CD14-positive monocyte (primary cell): ENCODE measurements at regions not wholly inside any gene's neighbourhood (a gene's known extent, or its start where the extent isn't known, plus 50 kb on each side); places are given as distances from the start of the nearest gene placed in this dataset.

ENCODE experiments used
- DNase-seq, 3 donors: peaks; one replicate each; pipeline ENCODE4 v3.0.0-alpha.2; 2011 to 2022
- H2AFZ ChIP-seq: 2 replicates; pipeline ENCODE4 v1.6.0; 2012; ENCODE audit warnings: mild to moderate bottlenecking, low read depth, low read length, inconsistent platforms; ENCODE audit not compliant: insufficient read depth, poor library complexity, severe bottlenecking
- H3K27ac ChIP-seq, 2 donors: 1 replicate in 1 of 2; 2 replicates in 1 of 2; pipeline ENCODE4 v1.5.1; 2012 to 2013; ENCODE audit warnings: low read length in 2 of 2, control low read depth in 1 of 2, inconsistent platforms in 1 of 2, low read depth in 1 of 2, mild to moderate bottlenecking in 1 of 2
- H3K27me3 ChIP-seq, 2 donors: one replicate each; pipeline versions ENCODE4 v1.6.0 to v1.6.1; 2011 to 2013; ENCODE audit warnings: low read length in 2 of 2; ENCODE audit not compliant: control insufficient read depth in 2 of 2, insufficient read depth in 2 of 2
- H3K36me3 ChIP-seq, 2 donors: replicated peaks in 1 of 2; 1 replicate in 1 of 2; 2 replicates in 1 of 2; pipeline versions ENCODE4 v1.5.1 to v1.6.1; 2012 to 2013; ENCODE audit warnings: low read length in 2 of 2, control low read depth in 1 of 2, inconsistent platforms in 1 of 2, mild to moderate bottlenecking in 1 of 2; ENCODE audit not compliant: insufficient read depth in 2 of 2, control insufficient read depth in 1 of 2
- H3K4me1 ChIP-seq, 2 donors: 1 replicate in 1 of 2; 2 replicates in 1 of 2; pipeline versions ENCODE4 v1.5.1 to v1.6.1; 2012 to 2013; ENCODE audit warnings: low read length in 2 of 2, control low read depth in 1 of 2, inconsistent platforms in 1 of 2, mild to moderate bottlenecking in 1 of 2, moderate library complexity in 1 of 2; ENCODE audit not compliant: insufficient read depth in 2 of 2, control insufficient read depth in 1 of 2
- H3K4me2 ChIP-seq: replicated peaks from 2 replicates; pipeline ENCODE3; 2012; ENCODE audit warnings: low read length, moderate library complexity, mild to moderate bottlenecking; ENCODE audit not compliant: poor library complexity, severe bottlenecking; ENCODE audit errors: extremely low read depth
- H3K4me3 ChIP-seq, 3 experiments: fragments of 200-600 bp in 1 of 3; sonication (generic) in 1 of 3; replicated peaks in 1 of 3; 1 replicate in 2 of 3; 2 replicates in 1 of 3; pipeline ENCODE4 v1.5.1; 2011 to 2013; ENCODE audit warnings: low read length in 3 of 3, mild to moderate bottlenecking in 3 of 3, control low read depth in 2 of 3, low read depth in 2 of 3, inconsistent platforms in 1 of 3, moderate library complexity in 1 of 3
- H3K79me2 ChIP-seq: 2 replicates; pipeline ENCODE4 v1.6.0; 2012; ENCODE audit warnings: mild to moderate bottlenecking, control low read depth, inconsistent platforms, low read length, moderate library complexity; ENCODE audit not compliant: insufficient read depth
- H3K9ac ChIP-seq: 2 replicates; pipeline ENCODE4 v1.6.0; 2017; ENCODE audit warnings: low read length, mild to moderate bottlenecking; ENCODE audit not compliant: insufficient read depth, poor library complexity, severe bottlenecking
- H3K9me3 ChIP-seq, 2 donors: replicated peaks in 1 of 2; 1 replicate in 1 of 2; 2 replicates in 1 of 2; pipeline versions ENCODE4 v1.5.1 to v1.6.1; 2012 to 2013; ENCODE audit warnings: low read length in 2 of 2, control low read depth in 1 of 2; ENCODE audit not compliant: control insufficient read depth in 1 of 2, insufficient read depth in 1 of 2
- H4K20me1 ChIP-seq: 2 replicates; pipeline ENCODE4 v1.6.0; 2012; ENCODE audit warnings: mild to moderate bottlenecking, low read length, control low read depth, moderate library complexity; ENCODE audit not compliant: insufficient read depth
- H3K27ac Mint-ChIP-seq, 7 donors: one replicate each; pipeline ENCODE4 v1.8.0; 2020; ENCODE audit warnings: mild to moderate bottlenecking in 7 of 7, mixed read lengths in 7 of 7, moderate library complexity in 6 of 7, inconsistent platforms in 2 of 7
- H3K27me3 Mint-ChIP-seq, 3 donors: one replicate each; pipeline ENCODE4 v1.8.0; 2021 to 2022; ENCODE audit warnings: low read depth in 3 of 3, mild to moderate bottlenecking in 3 of 3, mixed read lengths in 3 of 3, moderate library complexity in 3 of 3, inconsistent platforms in 1 of 3
- H3K36me3 Mint-ChIP-seq, 2 donors: one replicate each; pipeline ENCODE4 v1.8.0; 2020; ENCODE audit warnings: mixed read lengths in 2 of 2, inconsistent platforms in 1 of 2, mild to moderate bottlenecking in 1 of 2
- H3K4me1 Mint-ChIP-seq: one replicate; pipeline ENCODE4 v1.8.0; 2020; ENCODE audit warnings: mild to moderate bottlenecking, mixed read lengths
- H3K4me3 Mint-ChIP-seq, 2 donors: one replicate each; pipeline ENCODE4 v1.8.0; 2020; ENCODE audit warnings: mild to moderate bottlenecking in 2 of 2, mixed read lengths in 2 of 2, moderate library complexity in 1 of 2
- H3K9me3 Mint-ChIP-seq, 7 donors: one replicate each; pipeline ENCODE4 v1.8.0; 2020 to 2022; ENCODE audit warnings: mixed read lengths in 7 of 7, mild to moderate bottlenecking in 6 of 7, moderate library complexity in 6 of 7, inconsistent platforms in 2 of 7
- CTCF ChIP-seq: fragments of 200-600 bp; IDR thresholded peaks from one replicate; pipeline ENCODE4 v1.8.0; 2022; ENCODE audit warnings: antibody characterized with exemption, mild to moderate bottlenecking
- WGBS: methylation state at CpG from one replicate; pipeline ENCODE4 v1.1.5; 2013; ENCODE audit warnings: missing lambda C conversion rate; ENCODE audit not compliant: insufficient coverage; 5-methylcytosine and 5-hydroxymethylcytosine counted together
- intact Hi-C, 2 donors: fragments of 100-400 bp; cut with micrococcal nuclease; formaldehyde crosslinking; loops; one replicate each; pipeline versions ENCODE4 v1.15.0 to v1.15.1; 2023

GRCh38 chr4:155616117-155616516, 50.5 kb upstream of the GUCY1A1 start:
- WGBS, result no CpG with 5 or more reads among the region's 1 CpG
- Histone ChIP-seq H3K4me3 (no peak overlapping the region), H3K9me3 (no peaks in the 10 kb centered on the region), H3K27ac (no peak overlapping the region), H2AFZ (no peak overlapping the region), H3K36me3 (no peaks in the 10 kb centered on the region), H3K9ac (no peak overlapping the region), H4K20me1 (no peaks in the 10 kb centered on the region), H3K4me1 (peaks cover 6 to 10% of the 10 kb centered on the region in 2 donors), H3K79me2 (no peaks in the 10 kb centered on the region), H3K27me3 (no peaks in the 10 kb centered on the region), H3K4me2 (no peak overlapping the region)
- intact Hi-C loops, result no loop called here
- Mint-ChIP-seq H3K27me3 (no peaks in the 10 kb centered on the region), H3K4me1 (peaks cover 14% of the 10 kb centered on the region), H3K4me3 (no peak overlapping the region), H3K27ac (no peak overlapping the region), H3K9me3 (peaks cover 0 to 2% (median 0%) of the 10 kb centered on the region in 7 donors), H3K36me3 (no peaks in the 10 kb centered on the region)
- TF ChIP-seq CTCF, result no peak
- no peak for DNase-seq

- H3K9me3 Mint-ChIP-seq, result peaks cover 0 to 2% (median 0%) of the 10 kb centered on the region in 7 donors
- peak in 1 of 3 donors; percentile 6 for DNase-seq
- no peaks in the 10 kb centered on the region for H3K36me3 Mint-ChIP-seq
- peak overlapping the region; percentile 54 to 94 for H3K4me3 Mint-ChIP-seq
- no peaks in the 10 kb centered on the region for H3K27me3 ChIP-seq
- peak overlapping the region in 2 of 3 experiments; percentile 9 to 44 for H3K4me3 ChIP-seq
- no peaks in the 10 kb centered on the region for H3K27me3 Mint-ChIP-seq
- H3K36me3 ChIP-seq, result no peaks in the 10 kb centered on the region
- peak overlapping the region; percentile 54 for H3K4me2 ChIP-seq
- H4K20me1 ChIP-seq, result no peaks in the 10 kb centered on the region
- H2AFZ ChIP-seq, result peak overlapping the region; percentile 29
- H3K4me1 Mint-ChIP-seq, result peaks cover 14% of the 10 kb centered on the region
- WGBS, result 0% methylated on average over 3 of the region's 4 CpGs
- H3K79me2 ChIP-seq, result no peaks in the 10 kb centered on the region
- peaks cover 6 to 10% of the 10 kb centered on the region in 2 donors for H3K4me1 ChIP-seq
- no peak overlapping the region for H3K27ac ChIP-seq
- no peak overlapping the region for H3K9ac ChIP-seq
- intact Hi-C loops, result no loop called here
- no peak for TF ChIP-seq CTCF
- H3K9me3 ChIP-seq, result no peaks in the 10 kb centered on the region
- peak overlapping the region in 2 of 7 donors; percentile 48 to 51 for H3K27ac Mint-ChIP-seq
These were observed 51.4 kb upstream of the GUCY1A1 start for GRCh38 chr4:155615081-155615887.
